Activated CD4-positive, alpha-beta T cell treated with anti-CD3 and anti-CD28 coated beads, Interleukin-2, amount 50 U/mL, for 24 hours (primary cell): ENCODE measurements at regions not wholly inside any gene's neighbourhood (a gene's known extent, or its start where the extent isn't known, plus 50 kb on each side); places are given as distances from the start of the nearest gene placed in this dataset.

ENCODE experiments used
- DNase-seq, 2 donors: peaks; one replicate each; pipeline ENCODE4 v3.0.0-alpha.2; 2020; ENCODE audit warnings: low read depth in 1 of 2, low spot score in 1 of 2

DNA sequence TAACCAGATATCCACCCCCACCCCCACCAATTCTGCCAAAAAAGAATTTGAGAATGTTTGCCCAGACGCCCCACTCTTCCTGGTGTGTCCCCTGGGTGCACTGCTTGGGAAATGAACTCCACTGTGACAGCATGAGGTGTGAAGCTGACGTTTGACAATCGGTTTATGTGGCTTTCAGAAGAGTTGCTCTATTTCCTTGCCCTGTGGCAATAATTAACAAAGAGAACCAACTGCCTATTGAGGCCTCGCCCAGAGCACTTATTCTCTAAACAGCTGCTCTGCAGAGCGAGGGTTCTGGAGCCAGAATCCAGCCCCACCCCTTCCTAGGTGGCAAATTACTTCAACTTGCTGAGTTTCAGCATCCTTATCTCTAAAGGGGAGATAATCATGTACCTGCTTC is 115.8 kb upstream of the SIX3 start:
- DNase-seq = no peak

DNA sequence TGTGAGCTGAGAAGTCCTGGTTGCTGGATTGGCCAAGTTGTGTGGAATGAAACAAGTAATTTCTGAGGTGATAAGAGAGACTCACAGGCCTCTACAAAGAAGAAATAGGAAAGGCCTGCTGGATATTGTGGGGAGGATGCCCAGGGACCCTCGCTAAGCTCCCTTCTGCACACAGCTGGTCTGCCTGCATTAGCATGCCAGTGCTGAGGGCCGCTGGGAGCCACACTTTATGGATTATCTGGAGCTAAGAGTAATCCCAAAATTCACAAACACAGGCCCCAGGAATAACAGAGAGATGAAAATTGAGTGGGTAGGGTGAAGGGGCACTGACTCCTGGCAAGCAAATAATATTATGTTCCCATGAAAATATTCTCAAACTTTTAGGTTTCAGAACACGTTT is 114.9 kb upstream of the SIX3 start:
- no peak for DNase-seq

DNA sequence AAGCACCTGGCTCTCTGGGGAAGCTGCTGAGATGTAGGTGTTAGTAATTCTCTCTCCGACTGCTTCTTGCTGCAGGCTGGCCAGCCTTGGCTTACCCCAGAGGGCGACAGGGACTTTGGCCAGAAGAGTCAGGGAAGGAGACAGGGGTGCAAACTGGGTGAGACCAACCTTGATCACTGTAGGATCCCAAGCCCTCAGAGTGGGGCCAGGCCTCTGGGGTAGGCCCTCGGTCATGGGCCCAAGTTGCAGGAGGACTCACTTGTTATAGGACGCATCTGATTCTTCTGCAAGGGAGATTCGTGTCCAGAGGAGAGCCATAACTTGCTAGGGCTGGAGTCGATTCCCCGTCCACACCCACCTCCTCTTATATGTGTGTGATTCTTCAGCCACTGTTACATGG is 111.7 kb upstream of the SIX3 start:
- DNase-seq = no peak

DNA sequence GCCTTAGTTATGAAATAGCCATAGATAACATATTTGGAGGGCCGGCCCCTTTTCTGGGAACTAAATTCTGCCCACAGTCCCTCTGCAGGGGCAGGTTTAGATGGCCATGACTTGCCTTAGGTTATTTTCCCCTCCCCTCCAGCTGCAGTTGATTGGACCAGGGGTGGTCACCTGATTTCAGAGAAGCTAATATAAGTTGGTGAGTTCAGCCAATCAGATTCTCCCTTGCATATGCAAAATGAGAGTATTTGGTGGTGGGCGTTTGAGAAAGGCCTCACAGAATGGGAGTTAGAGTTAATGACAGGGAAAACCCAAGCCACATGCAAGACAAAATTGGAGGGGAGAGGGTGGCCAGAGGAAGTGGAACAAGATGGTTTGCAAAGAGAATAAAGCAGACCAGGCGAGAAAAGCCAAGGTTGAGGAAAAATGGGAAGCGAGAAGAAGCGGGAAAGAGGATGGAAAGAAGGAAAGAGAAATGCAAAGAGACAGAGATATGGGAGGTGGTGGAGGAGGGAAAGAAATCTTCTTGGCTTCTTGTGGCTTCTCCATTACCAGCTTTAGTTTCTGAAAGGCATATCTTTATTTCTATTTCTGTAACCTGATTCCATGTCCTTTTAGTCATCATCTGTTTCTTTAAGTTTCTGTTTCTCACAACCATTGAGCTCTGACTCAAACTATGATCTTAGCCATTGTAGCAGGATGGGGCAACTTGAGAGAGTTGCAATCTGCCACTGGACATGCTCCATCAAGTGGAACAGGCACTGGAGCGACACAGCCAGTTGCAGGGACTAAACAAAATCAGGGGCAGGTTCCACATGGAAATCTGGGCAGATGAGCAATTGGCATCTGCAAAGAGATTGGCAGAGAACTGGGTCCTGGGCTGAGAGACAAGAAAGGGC is 108.1 kb upstream of the SIX3 start:
- no peak for DNase-seq

DNA sequence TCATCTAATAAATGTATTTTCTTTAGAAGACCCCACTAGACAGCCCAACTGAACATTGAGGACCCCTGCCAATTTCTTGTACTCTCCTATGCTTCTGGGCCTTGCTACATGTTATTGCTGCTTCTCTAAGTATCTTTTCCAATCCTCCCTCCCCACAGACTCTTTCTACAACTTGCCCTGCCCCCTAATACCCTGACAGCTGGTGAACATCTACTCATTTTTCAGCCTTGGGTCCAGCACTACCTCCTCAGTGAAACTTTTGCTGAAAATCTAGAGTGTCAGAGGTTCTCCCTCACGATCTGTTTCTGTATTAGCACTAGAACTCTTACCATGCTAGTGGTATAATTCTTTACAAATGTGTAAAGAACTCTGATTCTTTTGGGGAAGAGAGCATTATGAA is 106.8 kb upstream of the SIX3 start:
- DNase-seq = no peak

DNA sequence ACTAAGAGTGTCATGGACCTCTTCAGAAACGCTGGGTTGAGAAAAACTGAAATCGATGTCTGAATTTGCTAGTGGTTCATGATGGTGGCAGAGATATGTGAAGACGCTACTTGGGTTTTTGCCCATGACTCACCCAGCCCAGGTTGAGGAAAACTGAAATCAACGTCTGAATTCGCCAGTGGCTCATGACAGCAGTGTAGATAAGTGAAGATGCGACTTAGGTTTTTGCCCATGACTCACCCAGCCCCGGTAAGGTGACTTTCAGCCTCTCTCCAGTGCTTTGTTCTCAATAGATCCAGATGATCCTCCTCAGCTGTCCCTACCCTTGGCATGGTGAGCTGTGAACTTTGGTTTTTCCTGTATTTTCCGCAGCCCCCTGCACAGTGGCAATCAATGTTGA is 105.3 kb upstream of the SIX3 start:
- DNase-seq = peak in 1 of 2 donors; percentile 21

DNA sequence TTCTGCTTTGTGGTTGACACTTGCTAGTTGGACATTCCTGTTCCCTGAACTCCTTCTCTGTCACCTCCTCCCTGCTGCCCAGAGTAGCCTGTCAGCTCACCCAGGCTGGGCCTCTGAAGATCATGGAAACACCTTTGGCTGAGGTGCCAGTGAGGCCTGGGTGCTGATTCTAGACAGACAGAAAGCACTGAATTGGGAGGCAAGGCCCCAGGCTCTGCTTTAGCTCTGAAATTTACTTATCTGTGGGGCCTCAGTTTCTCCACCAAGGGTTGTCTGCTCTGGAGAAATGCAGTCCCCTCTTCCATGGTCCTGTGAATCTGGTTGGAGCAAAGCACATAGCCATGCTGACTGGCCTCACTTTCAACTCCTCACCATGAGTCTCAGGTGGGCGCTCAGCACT is 104.6 kb upstream of the SIX3 start:
- no peak for DNase-seq

DNA sequence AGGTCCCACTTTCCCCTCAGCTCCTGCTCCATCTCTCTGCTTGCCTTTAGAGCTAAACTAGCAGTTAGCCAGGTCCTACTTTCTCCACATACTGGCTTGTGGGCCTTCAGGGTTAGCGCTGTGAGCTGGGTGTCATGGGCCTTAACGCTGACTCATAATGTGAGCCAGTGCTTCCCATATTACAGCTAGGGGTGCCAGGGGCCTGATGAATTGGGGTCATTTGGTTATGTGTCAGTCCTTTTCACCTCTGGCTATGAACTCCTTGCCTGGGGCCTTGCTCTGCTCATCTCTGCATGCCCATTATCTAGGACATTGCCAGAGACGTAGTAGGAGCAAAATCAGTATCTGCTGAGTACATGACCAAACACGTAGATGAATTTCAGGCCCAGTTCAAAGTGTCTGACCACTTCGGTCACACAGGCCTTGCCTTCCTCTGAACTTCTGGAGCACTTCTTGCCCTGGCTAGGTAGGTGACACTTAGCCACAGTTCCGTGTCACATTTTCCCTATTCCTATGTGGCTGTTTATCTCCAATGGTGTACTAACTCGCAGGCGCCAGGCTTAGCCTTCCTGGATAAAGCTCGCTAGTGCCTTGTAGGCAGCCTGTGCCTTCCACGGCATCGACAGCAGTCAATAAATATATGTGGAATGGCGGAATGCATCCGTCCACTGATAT is 103.2 kb upstream of the SIX3 start:
- DNase-seq = no peak

DNA sequence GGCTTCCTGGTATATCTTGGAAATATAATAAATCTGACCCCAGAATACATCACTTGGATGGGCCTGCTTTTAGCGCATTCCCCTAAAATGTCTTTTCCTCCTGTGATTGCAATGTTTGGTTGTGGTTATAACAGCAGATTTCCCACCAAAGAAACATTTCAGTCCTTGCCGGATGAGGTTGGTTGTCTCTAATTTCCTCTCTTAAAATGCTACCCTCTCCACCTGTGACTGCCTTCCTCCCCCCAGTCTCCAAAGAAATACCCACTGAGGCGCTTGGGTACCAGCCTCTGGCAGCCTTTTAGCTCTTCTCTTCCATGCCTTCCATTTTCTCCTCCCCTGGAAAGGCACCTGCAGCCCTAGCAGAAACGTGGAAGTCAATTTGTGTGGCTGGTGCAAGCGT is 102.1 kb upstream of the SIX3 start:
- no peak for DNase-seq

DNA sequence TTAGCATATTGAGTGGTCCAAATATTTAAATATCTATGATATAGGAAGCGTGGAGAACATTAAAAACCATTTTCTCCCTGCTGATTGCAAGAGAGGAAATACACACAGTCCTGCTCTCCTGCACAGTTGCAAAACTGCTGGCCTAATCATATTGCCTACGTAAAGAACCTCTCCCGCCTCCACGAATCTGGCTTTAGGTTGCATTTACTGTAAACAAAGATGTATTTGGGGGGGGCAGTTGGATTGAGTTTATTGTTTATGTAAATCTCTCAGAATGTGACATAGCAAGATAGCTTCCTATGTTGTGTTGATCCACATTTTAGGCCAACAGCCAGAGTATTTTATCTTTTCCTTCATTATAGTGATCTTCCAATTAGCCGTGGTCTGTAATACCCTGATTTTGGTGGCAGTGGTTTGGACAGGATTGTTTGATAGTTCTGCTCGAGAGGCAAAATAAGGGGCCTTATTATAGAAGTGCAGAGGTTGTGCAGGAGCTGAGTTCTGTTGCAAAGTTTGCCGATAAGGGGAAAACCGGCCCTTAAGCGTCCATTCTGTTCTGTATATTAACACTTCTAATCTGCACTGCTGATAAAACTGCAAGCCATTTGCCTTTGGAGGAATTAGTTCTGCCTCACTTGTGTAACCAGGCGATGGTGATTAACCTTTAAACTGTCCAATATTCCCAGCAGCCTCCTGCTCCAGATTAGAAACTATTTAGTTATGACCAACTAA is 101.6 kb upstream of the SIX3 start:
- no peak for DNase-seq

DNA sequence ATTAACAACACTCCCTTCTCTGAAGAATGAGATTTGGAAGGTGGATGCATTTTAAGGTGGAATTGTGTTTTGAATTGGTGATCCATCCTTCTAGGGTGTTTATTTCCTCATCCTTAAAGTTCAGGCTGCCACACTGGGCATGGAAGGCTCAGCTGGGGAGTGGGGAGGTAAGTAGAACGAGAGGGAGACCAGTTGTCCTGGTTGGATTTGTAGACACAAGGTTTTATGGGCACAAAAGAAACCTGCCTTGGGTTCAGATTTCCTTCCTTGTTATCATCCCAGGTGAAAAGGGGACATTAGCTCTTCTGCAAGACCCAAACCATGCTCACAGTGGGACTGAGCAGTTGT is 101.0 kb upstream of the SIX3 start:
- no peak for DNase-seq

DNA sequence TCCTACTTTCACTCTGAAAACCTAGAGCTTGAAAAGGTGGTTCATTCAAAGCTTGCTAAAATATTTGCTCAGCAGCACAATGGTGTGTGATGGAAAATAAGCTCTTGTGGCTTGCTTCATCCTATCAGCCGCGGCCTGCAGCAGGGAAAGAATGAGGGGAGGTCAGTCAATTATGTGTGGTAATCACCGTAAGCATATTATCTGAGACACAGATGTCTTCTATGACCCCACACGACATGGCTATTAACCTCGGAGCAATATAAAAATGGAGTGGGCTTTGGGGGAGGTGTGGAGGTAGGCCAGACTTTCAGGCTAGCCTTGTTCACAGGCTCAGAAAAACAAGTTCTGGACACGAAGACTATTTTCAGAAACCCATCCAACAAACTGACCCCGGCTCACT is 98.4 kb upstream of the SIX3 start:
- DNase-seq = no peak

DNA sequence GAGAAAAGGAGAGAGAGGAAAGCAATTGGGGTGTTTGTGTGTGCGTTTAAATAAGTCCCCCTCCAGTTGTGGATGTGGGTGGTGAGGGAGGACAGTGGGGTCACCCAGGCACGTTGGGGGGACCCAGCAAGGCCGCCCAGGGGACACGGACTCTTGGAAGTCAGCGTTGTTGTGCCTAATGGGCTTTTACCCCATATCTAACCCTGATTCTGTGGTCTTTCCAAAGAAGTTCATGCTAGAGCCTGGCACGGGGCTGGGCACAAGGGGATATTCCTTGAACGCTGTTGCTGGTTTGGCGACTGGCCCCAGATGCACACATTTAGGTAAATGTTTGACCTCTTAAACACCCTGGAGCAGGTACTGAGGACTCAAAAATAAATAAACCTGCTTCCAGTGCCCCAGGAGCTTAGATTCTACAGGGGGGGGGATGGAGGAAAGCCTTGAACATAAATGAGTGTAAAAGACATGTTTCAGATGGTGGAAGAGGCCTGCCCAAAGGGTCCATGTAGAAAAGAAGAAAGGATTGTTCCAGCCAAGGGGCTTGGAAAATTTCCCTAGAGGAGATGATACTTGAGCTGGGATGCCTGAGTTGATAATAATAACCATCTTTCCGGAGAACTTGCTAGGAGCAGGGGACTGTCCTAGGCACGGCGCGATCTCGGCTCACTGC is 97.7 kb upstream of the SIX3 start:
- no peak for DNase-seq

DNA sequence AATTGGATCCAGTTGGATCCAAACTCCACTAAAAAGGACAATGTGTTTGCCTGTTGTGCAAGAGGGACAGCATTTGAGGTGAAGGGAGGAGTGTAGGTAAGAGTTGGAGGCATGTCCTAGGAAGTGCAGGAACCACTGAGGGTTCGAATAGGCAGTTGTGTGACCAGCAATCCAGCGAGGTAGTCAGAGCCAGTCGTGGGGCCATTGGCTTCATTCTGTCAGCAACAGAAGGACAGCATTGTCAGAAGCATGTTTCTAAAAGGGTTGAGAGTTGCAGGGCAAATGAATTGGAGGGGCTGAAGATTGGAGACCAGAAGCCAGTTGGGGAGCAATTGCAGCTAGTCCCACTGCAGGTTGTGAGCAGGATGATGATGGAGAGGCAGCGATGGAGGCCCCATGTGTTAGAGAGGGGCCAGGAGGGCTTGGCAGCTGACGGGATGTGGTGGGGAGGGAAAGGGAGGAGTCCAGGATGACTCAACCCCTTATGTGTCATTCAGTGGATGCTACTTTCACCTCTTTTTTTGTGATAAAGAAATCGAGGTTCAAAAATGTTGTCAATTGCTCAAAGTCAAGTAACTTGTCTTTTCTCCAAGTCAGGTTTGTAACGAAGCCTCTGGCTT is 96.7 kb upstream of the SIX3 start:
- DNase-seq = no peak

DNA sequence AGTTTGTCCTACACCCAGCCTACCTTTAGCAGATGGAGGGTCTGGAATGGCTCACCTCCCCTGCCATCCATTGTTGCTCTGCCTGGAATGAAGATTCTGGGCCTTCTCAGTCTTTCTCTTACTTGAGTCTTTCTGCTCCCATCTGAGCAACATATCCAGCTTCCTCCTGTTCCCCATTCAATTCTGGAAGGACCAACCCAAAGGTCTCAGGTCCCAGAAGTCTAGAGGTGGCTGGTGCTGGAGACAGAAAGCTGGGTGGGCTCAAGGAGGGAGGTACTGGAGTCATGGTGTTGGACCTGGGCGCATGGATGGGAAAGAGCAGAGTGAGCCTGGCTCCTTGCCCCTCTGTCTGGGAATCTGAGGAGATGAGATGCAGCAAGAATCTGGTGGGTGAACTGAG is 93.5 kb upstream of the SIX3 start:
- DNase-seq = no peak

DNA sequence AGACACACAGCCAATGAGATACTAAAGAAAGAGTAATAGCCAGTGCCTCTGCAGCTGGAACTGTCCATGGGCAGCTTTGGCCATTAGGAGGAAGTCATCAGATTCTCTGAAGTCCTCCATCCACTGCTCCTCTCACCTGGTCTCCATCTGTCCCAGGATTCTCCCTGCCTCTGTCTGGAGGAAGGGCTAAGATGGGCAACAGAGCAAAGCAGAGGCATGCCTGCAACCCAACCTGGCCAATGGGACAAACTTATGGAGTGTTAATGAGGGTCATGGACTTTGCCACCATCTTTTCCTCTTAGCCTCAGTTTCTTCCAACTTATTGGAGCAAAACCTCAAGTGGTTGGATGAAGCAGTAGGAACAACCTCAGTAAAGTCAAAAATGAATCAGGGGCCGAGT is 91.5 kb upstream of the SIX3 start:
- DNase-seq = no peak

DNA sequence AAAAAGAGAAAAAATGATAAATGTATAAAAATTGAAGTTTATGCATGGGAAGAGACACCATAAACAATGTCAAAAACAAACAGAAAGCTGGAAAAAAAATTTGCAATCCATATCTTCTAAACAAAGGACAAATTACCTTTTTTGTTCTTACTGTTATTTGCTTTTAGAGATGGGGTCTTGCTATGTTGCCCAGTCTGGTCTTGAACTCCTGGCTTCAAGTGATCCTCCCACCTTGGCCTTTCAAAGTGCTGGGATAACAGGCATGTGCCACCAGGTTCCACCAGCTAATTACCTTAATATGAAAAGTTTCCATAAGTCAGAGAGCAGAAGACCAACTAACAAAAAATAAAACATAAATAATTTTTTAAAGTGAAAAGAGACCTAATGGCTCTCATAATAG is 90.0 kb upstream of the SIX3 start:
- no peak for DNase-seq

DNA sequence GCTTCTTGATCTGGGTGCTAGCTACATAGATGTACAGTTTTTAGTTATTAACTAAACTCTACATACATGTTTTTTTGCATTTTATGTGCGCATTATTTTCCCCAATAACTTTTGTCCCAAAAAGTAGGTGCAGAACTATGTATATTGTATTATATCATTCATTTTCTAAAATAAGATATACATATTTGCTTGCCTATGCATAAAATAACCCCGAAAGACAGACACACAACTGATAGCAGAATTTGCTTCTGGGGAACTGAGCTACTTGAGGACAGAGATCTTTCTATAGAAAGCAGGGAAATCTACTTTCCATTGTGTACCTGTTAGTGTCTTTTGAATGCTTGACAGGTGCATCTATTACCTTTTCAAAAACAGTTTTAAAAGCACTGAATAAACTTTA is 88.9 kb upstream of the SIX3 start:
- no peak for DNase-seq

DNA sequence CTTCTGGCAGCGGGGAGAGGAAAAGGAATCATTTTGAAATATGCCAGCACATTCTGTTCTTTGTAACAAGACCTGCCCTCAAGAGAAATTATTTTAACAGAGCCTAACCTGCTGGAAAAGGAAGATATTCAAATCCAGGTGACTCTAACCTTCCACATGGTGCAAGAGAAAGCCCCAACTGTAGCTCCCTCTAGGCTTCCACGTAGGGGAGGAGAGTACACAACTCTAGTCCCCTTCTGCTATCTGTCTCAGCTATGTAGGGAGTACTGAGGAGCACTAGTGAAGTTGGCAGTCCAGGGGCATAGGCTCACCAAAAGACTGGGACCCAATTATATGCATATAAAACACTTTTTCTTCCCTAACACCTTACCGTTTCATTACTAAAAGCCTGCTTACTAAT is 82.2 kb upstream of the SIX3 start:
- DNase-seq = no peak

DNA sequence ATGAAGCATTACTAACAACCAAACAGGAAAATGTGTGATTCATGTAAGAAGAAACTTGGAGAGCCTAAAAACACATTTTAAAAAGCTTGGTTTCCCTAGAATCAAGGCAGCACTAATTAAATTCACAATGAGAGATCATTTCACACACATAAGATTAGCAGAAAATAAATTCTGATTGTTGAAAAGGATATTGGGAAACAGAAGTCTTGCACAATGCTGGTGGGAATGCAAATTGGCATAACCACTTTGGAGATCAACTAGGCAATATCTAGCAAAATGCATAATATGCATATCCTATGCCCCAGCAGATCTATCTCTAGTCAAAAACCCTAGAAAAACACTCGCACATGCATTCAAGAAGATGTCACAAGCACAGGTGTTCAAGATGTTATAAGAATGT is 75.3 kb upstream of the SIX3 start:
- no peak for DNase-seq

DNA sequence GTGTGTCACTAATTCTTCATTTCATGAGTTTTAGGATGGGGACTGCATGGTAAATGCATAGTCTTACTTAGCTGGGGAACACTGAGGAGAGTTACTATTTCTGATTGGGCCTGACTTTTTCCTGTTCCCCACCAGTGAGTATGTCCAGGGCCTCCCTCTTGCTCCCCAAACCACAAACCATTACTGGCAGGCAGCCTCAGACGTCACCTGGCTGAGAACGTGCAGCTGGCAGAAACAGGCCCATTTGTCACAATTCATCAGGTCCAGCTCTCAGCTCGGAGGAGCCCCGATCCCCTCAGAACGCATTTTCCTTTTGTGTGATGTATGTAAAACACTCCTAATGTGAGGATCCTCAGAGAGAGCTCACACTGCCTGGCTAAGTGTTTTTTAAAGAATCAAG is 71.7 kb upstream of the SIX3 start:
- no peak for DNase-seq
